NCI-H748 treated with DMSO at 0.1 percent for 48 hours (cell line): ENCODE measurements at regions not wholly inside any gene's neighbourhood (a gene's known extent, or its start where the extent isn't known, plus 50 kb on each side); places are given as distances from the start of the nearest gene placed in this dataset.
"Not testable (repeated sequence)": the region's sequence is repeated elsewhere in the genome, so short reads cannot be mapped to it uniquely, and the experiment has no call there.

Source experiments
- DNase-seq: peaks from one replicate; lab custom pipeline; 2025; lab: John Stamatoyannopoulos, UW

DNA sequence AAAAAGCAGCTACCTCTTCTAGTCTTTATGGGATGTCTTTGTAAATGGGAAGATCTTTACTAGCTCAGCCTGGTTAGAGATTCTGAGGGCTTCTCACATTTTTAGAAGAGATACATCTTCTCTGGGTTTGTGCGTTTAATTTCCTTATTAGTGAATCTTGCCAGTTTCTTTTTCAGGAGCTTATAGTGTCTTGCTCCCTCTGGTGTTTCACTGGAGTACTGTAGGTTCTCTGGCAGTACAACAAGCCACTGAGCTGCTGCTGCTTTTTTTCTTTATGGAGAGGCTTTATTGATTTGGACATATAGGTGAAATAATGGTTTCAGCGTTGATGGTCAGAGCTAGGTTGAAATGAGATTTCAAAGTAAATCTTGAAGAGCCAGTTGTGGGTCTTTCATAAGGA is 82.9 kb downstream of the LAS1L start:
- peak; percentile 7 for DNase-seq

DNA sequence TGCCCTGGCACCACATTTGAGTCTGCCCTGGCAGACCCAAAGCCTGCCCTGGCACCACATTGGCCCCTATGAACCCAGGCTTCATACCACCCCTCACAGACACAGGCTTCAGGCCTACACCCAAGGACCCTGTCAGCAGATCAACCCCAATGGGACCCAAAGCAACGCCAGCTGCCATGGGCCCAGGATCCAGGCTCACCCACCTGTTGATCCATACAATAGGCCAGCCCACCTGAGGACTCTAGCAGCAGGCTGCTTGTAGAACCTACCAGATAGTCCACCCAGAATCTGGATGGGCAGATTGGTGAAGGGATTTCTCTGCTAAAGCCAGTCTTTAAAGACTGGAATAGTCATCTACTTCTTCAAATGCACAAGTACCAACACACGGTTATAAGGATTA is 114.4 kb downstream of the LAS1L start:
- no peak for DNase-seq

DNA sequence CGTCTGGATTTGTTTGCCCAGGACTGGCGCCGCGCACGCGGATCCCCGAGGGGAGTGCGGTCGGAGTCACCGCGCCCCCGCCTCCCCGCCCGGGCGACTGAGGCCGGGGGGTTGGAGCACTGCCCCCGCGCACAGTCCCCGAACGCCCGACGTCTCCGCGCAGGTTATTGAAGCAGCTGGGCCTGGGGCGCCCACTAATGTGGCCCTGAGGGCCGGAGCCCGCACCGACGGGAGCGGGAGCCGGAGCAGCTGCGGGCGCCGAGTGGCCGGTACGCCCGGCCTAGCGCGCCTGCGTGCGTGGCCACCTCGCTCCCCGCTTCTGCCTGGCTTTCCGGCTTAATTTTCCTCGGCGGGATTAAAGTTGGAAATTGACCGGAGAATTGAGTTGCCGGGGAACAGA is 126.9 kb downstream of the LAS1L start:
- DNase-seq, result not testable (repeated sequence)

GRCh38 chrX:65407157-65407626 is 127.4 kb downstream of the LAS1L start:
- DNase-seq, result no peak

- DNase-seq, result no peak
Measured at GRCh38 chrX:65406532-65406931, 128.1 kb downstream of the LAS1L start.

DNA sequence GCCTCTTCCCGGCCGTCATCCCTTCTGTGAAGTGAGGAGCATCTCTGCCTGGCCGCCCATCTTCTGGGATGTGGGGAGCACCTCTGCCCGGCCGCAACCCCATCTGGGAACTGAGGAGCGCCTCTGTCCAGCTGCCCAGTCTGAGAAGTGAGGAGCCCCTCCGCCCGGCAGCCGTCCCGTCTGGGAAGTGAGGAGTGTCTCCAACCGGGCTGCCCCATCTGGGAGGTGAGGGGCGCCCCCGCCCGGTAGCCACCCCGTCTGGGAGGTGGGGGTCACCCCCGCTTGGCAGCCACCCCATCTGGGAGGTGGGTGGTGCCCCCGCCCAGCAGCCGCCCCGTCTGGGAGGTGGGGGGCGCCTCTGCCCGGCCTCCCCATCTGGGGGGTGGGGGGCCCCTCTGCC is 142.3 kb downstream of the LAS1L start:
- DNase-seq, result no peak

DNA sequence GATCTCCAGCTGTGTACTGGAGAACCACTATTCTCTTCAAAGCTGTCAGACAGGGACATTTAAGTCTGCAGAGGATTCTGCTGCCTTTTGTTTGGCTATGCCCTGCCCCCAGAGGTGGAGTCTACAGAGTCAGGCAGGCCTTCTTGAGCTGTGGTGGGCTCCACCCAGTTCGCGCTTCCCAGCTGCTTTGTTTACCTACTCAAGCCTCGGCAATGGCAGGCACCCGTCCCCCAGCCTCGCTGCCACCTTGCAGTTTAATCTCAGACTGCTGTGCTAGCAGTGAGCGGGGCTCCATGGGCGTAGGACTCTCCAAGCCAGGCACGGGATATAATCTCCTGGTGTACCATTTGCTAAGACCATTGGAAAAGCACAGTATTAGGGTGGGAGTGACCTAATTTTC is 145.5 kb downstream of the LAS1L start:
- DNase-seq, result not testable (repeated sequence)
